Spleen (tissue), 7 donors: ENCODE measurements at regions not wholly inside any gene's neighbourhood (a gene's known extent, or its start where the extent isn't known, plus 50 kb on each side); places are given as distances from the start of the nearest gene placed in this dataset.

ENCODE experiments used
- CTCF ChIP-seq, 11 experiments: fragments of 200-600 bp in 7 of 11; fragments of 450-650 bp in 4 of 11; sonication (generic) in 4 of 11; IDR thresholded peaks in 8 of 11; conservative IDR thresholded peaks in 3 of 11; 1 replicate in 7 of 11; 2 replicates in 4 of 11; pipeline versions ENCODE4 v1.4.0 to v1.8.0; 2016 to 2021; ENCODE audit warnings: antibody characterized with exemption in 11 of 11, inconsistent platforms in 4 of 11, mild to moderate bottlenecking in 1 of 11
- POLR2A ChIP-seq, 3 donors: fragments of 450-650 bp; IDR thresholded peaks; one replicate each; pipeline ENCODE4 v1.5.1; 2017; ENCODE audit warnings: antibody characterized with exemption in 3 of 3, mild to moderate bottlenecking in 1 of 3
- POLR2AphosphoS5 ChIP-seq, 3 donors: sonication (generic); formaldehyde crosslinking; IDR thresholded peaks; one replicate each; pipeline ENCODE4 v1.5.1; 2017; ENCODE audit warnings: antibody characterized with exemption in 3 of 3
- donor health status: DM: no; HTN: no; CAD: no; lungs with moderate emphysema.
- donor health status: DM: no; HTN: no; CAD: no.
- donor health status: DM: no; HTN: no; CAD: no.

DNA sequence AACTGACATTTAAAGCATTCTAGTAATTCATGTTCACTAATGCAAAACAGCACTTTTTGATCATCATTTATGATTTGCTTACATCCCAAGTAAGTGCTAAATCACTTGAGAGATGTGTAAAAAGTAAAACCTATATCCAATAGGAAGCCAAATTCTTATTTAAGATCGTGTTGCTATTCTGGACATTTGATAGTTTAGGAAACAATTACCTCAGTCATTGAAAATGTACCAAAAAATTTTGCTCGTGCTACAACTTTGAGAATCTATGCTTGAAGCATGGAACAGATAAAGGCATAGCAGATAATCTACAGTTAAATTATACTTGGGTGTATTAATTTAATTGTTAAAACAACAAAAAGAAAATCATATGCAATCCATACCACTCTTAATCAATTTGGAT lies 571.6 kb upstream of the NR2F2 start:
- TF ChIP-seq CTCF (IDR thresholded peaks at IDR 0.05 in 8 of 11, conservative IDR thresholded peaks at IDR 0.05 in 3 of 11) (no peak), POLR2A (IDR thresholded peaks at IDR 0.05) (no peak), POLR2AphosphoS5 (IDR thresholded peaks at IDR 0.05) (no peak)
